Dedifferentiated amniotic fluid mesenchymal stem cell (primary cell): ENCODE measurements at regions not wholly inside any gene's neighbourhood (a gene's known extent, or its start where the extent isn't known, plus 50 kb on each side); places are given as distances from the start of the nearest gene placed in this dataset.

Experiments
- DNase-seq: peaks from one replicate; pipeline ENCODE4 v3.0.0-alpha.2; 2016; ENCODE audit errors: extremely low spot score

DNA sequence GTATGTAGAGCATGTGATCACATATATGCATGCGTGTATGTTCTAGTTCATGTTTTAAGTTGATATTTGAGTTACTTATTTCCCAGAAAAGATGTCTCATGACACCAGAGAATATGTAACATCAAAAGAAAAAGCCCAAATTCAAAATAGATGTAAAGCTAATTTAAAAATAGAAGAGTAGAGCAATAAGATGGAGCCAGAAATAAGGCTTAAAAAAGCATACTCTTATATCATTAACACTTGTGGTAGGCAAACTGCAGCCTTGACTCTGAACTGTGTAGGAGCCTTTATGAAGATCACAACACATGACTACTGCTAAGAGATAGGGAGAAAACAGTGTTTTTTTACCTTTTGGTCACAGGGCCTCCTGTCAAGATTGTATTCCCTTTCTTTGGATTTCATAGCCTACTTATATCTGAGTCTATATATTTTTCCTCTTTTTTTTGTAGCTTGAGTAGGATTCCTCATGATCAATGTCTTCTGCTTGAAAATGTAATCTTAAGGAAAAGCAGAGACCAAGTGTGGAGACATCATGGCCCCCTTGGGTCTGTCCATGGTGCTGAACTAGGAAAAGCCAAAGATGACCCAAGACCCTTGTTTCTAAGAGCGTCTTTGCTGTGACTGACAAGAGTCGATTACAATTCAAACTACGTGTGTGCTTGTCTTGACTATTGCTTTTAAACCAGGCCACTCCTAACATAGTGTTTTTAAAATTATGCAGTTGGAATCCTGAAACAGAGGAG is 390.4 kb downstream of the SHISA9 start:
- no peak for DNase-seq

DNA sequence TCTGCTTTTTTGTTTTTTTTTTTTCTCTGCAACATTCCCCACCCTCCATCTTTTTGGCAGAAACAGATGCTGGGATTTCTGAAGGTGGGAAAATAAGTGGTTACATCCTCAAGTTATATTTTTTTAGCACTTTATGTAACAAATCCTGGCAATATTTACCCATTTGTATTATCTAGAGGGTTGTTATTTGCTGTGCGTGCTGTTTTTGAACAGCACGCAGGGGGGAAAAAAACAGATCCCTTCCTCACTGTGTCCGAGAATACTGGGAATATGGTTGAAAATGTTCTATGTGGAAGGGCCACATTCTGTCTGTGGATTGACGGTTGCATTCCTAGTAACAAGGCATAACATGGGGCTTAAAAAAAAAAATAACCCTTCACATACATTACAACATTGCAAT is 394.8 kb downstream of the SHISA9 start:
- DNase-seq, result no peak

DNA sequence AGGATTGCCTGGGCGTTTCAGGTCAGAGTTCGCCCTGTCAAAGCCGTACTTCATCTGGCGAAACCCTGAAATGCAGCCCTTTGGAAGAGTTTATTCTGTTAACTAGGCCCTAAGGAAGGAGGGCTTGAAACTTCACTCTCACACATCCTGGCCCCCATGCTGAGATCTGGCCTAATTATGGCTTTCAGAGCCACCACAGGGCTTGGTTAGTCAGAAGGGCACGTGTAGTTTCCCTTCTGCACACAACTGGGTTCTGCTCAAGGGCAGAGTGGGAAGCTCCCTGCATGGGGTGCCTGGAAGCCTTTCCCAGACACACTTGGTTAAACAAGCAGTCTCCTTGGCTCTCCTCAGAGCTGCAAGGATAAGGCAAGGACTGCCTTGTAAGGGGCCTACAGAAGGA is 397.3 kb downstream of the SHISA9 start:
- DNase-seq, result no peak

GRCh38 chr16:13300066-13300840 is 398.9 kb downstream of the SHISA9 start:
- no peak for DNase-seq

GRCh38 chr16:13305019-13305755 is 403.8 kb downstream of the SHISA9 start:
- no peak for DNase-seq

DNA sequence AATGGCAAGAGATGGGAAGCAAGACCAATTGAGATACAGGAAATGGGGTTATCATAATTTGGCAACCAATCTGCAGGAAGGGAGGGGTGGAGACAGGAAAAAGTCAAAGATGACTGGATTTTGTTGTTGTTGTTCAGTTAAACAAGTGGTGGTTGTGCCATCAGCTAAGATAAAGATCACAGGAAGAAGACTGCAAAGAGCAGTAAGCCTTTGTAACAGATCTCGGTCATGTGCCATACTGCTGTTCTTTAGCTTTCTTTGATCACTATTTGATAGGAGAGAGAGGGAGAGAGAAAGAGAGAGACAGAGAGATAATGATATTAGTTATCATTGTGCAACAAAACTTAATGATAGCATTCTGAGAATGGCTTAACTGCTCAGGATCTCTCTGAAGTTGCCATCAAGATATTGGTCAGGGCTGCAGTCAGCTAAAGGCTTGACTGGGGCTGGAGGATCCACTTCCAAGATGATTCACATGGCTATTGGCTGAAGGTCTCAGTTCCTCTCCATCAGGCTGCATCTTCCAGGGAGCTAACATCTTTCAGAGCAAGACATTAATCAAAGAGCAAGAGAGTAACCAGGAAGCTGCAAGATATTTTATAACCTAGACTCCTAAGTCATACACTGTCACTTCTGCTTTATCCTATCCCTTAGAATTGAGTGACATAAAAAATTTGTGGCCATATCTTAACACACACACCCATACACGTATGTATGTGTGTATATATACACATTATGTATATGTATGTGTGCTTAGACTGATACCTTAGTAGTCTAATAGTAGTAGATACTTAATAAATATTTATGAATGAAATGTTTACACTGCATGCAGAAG is 405.0 kb downstream of the SHISA9 start:
- DNase-seq, result no peak

DNA sequence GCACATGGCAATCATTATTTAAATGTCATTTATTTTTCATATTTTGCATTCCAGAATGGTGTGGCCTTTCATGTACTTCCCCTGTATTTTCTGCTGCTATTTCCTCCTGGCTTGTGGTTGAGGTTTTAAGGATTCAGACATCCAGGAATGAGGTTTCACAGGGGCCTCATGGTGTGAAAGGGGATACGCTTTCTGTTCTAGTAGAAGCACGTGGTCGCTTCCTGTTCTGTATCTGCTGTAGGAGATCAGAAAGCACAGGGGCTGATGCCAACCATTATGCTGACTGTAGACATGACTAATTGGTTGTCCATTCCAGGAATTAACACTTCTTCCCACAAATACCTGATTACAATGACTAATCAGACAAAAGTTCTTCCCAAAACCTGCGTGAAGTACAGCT is 405.9 kb downstream of the SHISA9 start:
- no peak for DNase-seq

DNA sequence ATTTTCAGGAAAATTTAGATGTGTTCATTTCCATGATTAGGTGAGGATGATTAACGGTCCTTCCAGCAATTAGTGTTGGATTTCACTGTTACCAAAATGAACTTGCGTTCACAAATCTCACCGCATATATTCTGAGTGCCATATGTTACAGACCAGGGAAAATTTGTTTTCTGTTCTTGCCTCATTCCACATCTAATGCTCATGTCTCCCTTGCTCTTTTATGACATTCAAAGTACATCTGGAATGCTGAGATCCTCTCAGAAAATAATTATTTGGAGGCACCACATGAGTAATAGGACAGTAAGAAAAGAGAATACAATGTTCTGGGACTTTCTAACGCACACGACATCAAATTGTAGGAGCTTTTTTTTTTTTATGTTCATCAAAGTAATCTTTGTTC is 406.5 kb downstream of the SHISA9 start:
- DNase-seq, result no peak

DNA sequence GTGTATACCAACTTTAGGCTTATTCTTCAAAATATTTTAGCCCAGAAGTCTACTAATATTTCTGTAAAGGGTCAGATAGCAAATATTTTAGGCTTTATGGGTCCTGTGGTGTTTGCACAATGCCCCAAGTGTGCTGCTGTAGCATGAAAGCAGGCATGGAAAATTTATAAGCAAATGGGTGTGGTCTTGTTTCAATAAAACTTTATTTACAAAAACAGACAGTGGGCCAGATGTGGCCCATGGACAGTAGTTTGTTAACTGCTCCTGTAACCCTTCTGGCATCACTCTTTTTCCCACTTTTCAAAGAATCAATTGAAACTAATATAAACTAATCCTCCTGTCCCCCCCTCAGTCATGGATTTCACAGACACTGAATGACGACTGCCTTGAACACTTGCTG is 410.7 kb downstream of the SHISA9 start:
- no peak for DNase-seq

- DNase-seq, result no peak
Observed at GRCh38 chr16:13313351-13313750, 412.0 kb downstream of the SHISA9 start.

GRCh38 chr16:13314633-13315032 is 413.2 kb downstream of the SHISA9 start:
- no peak for DNase-seq

DNA sequence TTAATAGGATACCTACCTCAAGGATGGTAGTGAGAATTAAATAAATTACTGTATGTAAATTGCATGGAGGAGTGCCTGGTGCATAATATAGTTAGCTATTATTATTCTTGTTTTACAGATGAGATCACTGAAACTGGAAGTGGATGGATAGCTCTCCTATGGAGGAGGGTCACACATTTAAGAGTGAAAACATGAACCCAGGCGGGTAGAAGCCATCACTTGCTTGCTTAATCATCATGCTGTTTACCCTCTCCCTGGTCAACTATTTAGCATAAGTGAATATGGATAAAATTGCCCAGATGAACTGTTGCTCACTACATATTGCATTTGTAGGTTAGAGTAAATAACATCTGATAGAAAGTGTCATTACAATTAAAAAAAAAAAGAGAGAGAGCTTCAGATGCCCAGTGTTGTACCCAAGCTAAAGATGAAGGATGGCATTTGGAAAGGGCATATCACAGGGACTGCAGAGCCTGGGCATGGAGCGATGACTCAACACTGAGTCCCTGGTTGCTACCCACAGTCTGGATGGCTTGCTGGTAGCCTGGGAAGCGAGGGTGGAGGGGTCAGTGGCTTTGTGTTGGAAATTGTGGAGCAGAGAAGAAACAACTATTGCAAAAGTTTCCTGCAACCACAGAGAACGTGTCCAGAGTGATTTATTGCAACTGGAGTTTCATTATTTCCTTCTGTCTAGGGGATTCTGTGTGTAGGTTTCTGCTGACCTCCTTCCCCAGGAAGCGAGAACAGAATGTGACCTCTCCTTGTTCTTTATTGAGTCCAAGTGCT is 414.4 kb downstream of the SHISA9 start:
- DNase-seq, result no peak

DNA sequence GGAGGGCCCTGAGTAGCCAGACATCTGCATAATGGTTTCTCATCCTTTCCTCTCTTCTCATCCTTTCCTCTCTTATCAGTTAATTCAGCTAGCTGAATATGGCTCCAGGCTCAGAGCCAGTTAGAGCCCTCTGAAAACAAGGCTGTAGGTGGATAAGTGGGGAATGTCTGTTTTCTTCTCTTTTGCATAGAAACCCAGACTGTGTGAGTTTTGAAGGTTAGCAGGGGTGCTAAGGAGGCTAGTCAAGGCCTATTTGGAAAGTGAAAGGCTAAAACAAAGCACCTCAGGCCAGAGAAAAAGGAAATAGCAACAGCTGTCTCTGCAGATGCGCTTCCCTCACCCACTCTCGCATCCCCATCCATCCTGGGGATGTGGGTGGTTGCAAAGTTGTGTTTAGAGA is 420.9 kb downstream of the SHISA9 start:
- DNase-seq, result no peak

DNA sequence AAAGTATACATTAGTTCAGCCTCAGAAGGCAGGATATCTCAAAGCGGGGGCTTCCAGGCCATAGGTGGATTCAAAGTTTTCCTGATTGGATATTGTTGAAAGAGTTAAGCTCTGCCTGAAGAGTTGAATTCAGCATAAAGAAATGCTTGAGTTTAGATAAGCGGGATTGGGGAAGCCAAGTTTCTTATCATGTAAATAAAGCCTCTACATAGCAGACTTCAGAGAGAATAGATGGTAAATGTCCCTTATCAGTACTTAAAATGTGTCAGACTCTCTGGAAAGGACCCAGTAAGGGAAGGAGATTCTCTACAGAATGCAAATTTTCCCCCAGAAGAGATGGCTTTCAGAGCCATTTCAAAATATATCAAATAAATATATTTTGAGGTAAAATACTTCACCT is 423.5 kb downstream of the SHISA9 start:
- DNase-seq, result no peak

DNA sequence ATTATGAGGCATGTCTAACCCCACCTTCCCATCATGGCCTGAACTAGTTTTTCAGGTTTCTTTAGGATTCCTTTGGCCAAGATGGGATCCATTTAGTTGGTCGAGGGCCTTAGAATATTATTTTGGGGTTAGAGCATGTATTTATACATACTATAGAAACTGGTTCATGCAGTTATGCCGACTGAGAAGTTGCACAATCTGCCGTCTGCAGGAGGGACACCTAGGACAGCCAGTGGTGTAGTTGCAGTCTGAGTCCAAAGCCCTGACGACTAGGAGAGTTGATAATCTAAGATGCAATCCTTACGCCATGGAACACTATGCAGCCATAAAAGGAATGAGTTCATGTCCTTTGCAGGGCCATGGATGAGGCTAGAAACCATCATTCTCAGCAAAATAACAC is 424.0 kb downstream of the SHISA9 start:
- DNase-seq, result no peak

DNA sequence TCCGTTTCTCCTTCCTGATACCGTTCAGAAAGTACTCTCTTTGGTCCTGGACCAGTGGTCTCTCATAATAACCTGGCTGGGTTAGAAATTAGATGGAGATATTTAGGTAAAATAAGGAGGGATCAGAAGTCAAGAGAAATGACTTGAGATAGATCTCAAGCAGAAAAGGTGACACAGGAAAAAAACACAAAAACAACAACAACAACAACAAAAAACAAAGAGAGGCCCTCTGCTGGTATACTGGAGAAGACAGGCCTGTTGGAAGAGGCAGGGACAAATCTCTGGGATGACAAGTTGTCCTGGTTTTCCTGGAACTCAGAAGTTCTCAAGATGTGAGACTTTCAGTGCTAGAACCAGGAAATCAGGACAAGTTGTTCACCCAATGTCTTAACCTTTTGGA is 430.5 kb downstream of the SHISA9 start:
- no peak for DNase-seq

DNA sequence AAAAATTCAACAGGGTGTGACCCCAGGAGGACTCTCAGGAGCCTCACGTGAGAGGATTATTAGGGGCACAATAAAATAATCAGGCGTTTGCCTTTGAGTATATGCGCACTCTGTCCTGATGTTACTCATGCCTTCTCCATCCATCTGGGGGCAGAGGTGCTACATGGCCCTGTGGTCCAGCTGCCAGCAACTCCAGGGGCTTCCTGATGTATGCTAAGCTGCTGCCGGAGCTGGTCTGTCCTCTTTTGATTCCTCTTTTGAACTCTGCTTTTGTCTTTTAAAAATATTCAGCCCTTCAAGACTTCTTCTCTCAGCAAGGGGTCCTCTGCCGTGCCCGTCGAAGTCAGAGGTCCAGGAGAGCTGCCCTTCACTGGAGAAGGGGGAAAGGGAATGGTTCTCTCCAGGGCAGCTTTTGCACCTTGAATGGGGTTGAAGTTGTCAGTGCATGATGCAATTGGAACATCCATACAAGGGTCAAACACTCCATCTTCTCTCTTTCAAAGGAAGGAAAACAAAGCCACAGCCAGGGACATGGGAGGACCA is 431.4 kb downstream of the SHISA9 start:
- no peak for DNase-seq

- no peak for DNase-seq
Observed at GRCh38 chr16:13333336-13333735, 431.9 kb downstream of the SHISA9 start.

DNA sequence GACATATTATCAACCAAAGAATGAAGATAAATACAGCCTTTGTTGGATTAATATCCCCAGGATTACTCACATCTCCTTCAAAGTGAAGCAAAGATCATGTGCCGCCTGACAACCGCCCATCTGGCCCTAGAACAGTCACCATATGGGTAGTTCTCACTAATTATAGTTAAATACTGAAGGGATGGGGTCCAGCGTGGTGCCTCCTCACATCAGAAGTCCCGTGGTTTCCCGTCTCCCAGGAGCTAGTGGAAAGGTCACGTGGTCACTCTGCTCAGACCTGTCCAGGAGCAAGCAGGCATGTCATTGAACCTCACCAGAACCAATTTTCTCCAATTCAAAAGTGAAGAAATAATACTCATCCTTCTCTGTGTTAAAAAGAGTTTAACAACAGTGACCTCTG is 434.5 kb downstream of the SHISA9 start:
- DNase-seq, result no peak

- DNase-seq, result no peak
Observed at GRCh38 chr16:13336335-13336734, 434.9 kb downstream of the SHISA9 start.
